ENCODE measurements at regions not wholly inside any gene's neighbourhood (a gene's known extent, or its start where the extent isn't known, plus 50 kb on each side); places are given as distances from the start of the nearest gene placed in this dataset.

GRCh38 chr5:176181271-176181855, 56.9 kb upstream of the SIMC1 start:
- no peak for DNase-seq

- DNase-seq, result no peak
Measured at GRCh38 chr5:176183321-176184074, 54.7 kb upstream of the SIMC1 start.

GRCh38 chr5:176184608-176185132, 53.6 kb upstream of the SIMC1 start:
- no peak for DNase-seq

GRCh38 chr5:176185133-176185733, 53.0 kb upstream of the SIMC1 start:
- DNase-seq, result no peak

GRCh38 chr5:176186107-176186506, 52.1 kb upstream of the SIMC1 start:
- no peak for DNase-seq

GRCh38 chr5:176187276-176188062, 50.8 kb upstream of the SIMC1 start:
- DNase-seq, result no peak

GRCh38 chr5:176188085-176188484, 50.1 kb upstream of the SIMC1 start:
- DNase-seq, result no peak
